ENCODE measurements at regions not wholly inside any gene's neighbourhood (a gene's known extent, or its start where the extent isn't known, plus 50 kb on each side); places are given as distances from the start of the nearest gene placed in this dataset.
A peak's percentile ranks its signal among the peaks of the same experiment; 100 is the strongest.
"Not testable (repeated sequence)": the region's sequence is repeated elsewhere in the genome, so short reads cannot be mapped to it uniquely, and the experiment has no call there.

DNA sequence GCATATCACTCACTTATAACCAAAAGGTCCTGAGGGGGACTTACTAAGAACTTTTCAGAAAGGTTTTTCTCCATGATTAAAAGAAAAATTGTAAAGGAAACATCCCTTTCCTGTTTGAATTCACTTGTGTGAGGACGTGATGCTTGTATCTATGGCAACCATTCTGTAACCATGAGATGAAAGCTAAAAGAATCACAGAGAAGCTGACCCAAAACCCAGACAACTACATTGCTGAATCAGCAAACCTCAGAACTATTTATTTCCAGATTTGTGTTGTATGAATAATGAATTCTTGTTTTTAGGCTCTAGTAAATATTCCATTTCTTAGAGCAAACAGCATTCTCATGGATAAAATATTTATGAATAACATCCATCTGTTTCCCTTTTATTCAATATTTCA lies 91.2 kb downstream of the RCHY1 start:
- H3K36me3 Mint-ChIP-seq: no peaks in the 10 kb centered on the region
- ATAC-seq (no peak), DNase-seq (ENCODE audit: low spot score in 2 of 2) (no peak)
- no peaks in the 10 kb centered on the region for H3K4me1 Mint-ChIP-seq
- H3K4me3 Mint-ChIP-seq: no peak overlapping the region
- peaks cover 3% of the 10 kb centered on the region for H3K9me3 Mint-ChIP-seq
- no peak overlapping the region for H3K27ac Mint-ChIP-seq

GRCh38 chr4:75412746-75413145 lies 101.5 kb downstream of the RCHY1 start:
- Mint-ChIP-seq H3K4me3 (no peak overlapping the region), H3K27ac (no peak overlapping the region), H3K4me1 (no peaks in the 10 kb centered on the region), H3K9me3 (peaks cover 6% of the 10 kb centered on the region), H3K36me3 (no peaks in the 10 kb centered on the region)
- DNase-seq (ENCODE audit: low spot score in 2 of 2) (no peak), ATAC-seq (no peak)

GRCh38 chr4:75398501-75398900 lies 115.7 kb downstream of the RCHY1 start:
- Mint-ChIP-seq H3K4me3 (no peak overlapping the region), H3K27ac (no peak overlapping the region), H3K4me1 (no peaks in the 10 kb centered on the region), H3K36me3 (no peaks in the 10 kb centered on the region), H3K9me3 (peaks cover 4% of the 10 kb centered on the region)
- ATAC-seq (no peak), DNase-seq (ENCODE audit: low spot score in 2 of 2) (no peak)

DNA sequence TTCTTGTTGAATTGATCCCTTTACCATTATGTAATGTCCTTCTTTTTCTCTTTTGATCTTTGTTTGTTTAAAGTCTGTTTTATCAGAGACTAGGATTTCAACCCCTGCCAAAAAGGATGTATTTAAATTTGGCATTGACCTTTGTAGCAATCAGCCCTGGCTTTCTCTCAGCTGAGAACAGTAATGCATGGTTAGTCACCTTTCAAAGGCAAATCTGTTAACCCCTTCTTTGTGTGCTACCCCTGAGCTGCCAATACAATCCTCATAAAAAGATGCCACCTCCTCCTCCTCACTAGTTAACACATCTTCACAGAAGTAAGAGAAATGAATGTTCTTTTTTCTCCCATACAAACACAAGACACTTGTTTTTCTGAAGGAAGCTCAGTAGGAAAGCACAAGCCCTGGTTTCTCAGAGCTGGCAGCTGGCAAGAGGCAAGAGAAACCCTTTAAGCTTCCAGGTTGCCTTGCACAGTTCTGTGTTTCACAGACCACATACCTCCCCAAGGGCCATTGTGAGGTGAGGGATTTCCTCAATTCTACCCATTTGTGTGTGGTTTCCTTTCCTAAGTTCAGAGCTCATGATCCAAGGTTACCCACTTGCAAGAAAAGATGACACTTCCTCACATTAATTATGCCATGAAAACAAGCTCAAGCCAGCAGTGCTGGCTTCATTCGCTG lies 122.6 kb downstream of the RCHY1 start:
- H3K27ac Mint-ChIP-seq: no peak overlapping the region
- no peak overlapping the region for H3K4me3 Mint-ChIP-seq
- no peak for DNase-seq (ENCODE audit: low spot score in 2 of 2)
- H3K36me3 Mint-ChIP-seq: no peaks in the 10 kb centered on the region
- H3K9me3 Mint-ChIP-seq: peaks cover 3% of the 10 kb centered on the region
- no peak for ATAC-seq
- no peaks in the 10 kb centered on the region for H3K4me1 Mint-ChIP-seq

DNA sequence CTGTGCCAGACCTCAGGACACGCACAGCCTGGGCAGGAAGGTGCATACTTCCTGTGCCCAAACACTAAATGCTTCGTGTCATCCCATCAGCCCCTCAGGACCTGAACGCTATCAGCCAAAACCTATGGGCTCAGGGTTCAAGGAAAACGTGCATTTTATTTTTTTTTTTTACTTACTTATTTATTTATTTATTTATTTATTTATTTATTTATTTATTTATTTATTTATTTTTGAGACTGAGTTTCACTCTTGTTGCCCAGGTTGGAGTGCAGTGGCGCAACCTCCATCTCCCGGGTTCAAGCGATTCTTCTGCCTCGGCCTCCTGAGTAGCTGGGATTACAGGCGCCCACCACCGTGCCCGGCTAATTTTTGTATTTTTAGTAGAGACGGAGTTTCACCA lies 127.8 kb downstream of the RCHY1 start:
- DNase-seq (ENCODE audit: low spot score in 2 of 2); ATAC-seq; H3K9me3 Mint-ChIP-seq; H3K4me3 Mint-ChIP-seq; H3K4me1 Mint-ChIP-seq; H3K27ac Mint-ChIP-seq; H3K36me3 Mint-ChIP-seq: not testable (repeated sequence)

GRCh38 chr4:75385106-75385505 lies 129.1 kb downstream of the RCHY1 start:
- no peaks in the 10 kb centered on the region for H3K36me3 Mint-ChIP-seq
- H3K4me1 Mint-ChIP-seq: no peaks in the 10 kb centered on the region
- H3K4me3 Mint-ChIP-seq: no peak overlapping the region
- no peak for DNase-seq (ENCODE audit: low spot score in 2 of 2)
- peaks cover 2% of the 10 kb centered on the region for H3K9me3 Mint-ChIP-seq
- H3K27ac Mint-ChIP-seq: no peak overlapping the region
- ATAC-seq: peak; percentile 32

- H3K4me3 Mint-ChIP-seq: no peak overlapping the region
- H3K27ac Mint-ChIP-seq: no peak overlapping the region
- DNase-seq (ENCODE audit: low spot score in 2 of 2) (no peak), ATAC-seq (no peak)
- no peaks in the 10 kb centered on the region for H3K4me1 Mint-ChIP-seq
- no peaks in the 10 kb centered on the region for H3K36me3 Mint-ChIP-seq
- H3K9me3 Mint-ChIP-seq: peaks cover 8% of the 10 kb centered on the region
These were observed 137.7 kb downstream of the RCHY1 start for GRCh38 chr4:75376543-75376942.

- H3K4me1 Mint-ChIP-seq: no peaks in the 10 kb centered on the region
- ATAC-seq: no peak
- no peak overlapping the region for H3K27ac Mint-ChIP-seq
- DNase-seq (ENCODE audit: low spot score in 2 of 2): no peak
- peaks cover 2% of the 10 kb centered on the region for H3K9me3 Mint-ChIP-seq
- H3K4me3 Mint-ChIP-seq: no peak overlapping the region
- no peaks in the 10 kb centered on the region for H3K36me3 Mint-ChIP-seq
These were observed 142.3 kb downstream of the RCHY1 start for GRCh38 chr4:75371915-75372314.

GRCh38 chr4:75370576-75370975 lies 143.6 kb downstream of the RCHY1 start:
- DNase-seq (ENCODE audit: low spot score in 2 of 2) (no peak), ATAC-seq (no peak)
- no peak overlapping the region for H3K27ac Mint-ChIP-seq
- no peaks in the 10 kb centered on the region for H3K36me3 Mint-ChIP-seq
- H3K4me3 Mint-ChIP-seq: no peak overlapping the region
- H3K4me1 Mint-ChIP-seq: no peaks in the 10 kb centered on the region
- peaks cover 2% of the 10 kb centered on the region for H3K9me3 Mint-ChIP-seq

GRCh38 chr4:75345423-75345822 lies 168.8 kb downstream of the RCHY1 start:
- peaks cover 2% of the 10 kb centered on the region for H3K9me3 Mint-ChIP-seq
- no peaks in the 10 kb centered on the region for H3K4me1 Mint-ChIP-seq
- H3K27ac Mint-ChIP-seq: no peak overlapping the region
- ATAC-seq: no peak
- DNase-seq (ENCODE audit: low spot score in 2 of 2): no peak
- H3K36me3 Mint-ChIP-seq: no peaks in the 10 kb centered on the region
- H3K4me3 Mint-ChIP-seq: no peak overlapping the region

DNA sequence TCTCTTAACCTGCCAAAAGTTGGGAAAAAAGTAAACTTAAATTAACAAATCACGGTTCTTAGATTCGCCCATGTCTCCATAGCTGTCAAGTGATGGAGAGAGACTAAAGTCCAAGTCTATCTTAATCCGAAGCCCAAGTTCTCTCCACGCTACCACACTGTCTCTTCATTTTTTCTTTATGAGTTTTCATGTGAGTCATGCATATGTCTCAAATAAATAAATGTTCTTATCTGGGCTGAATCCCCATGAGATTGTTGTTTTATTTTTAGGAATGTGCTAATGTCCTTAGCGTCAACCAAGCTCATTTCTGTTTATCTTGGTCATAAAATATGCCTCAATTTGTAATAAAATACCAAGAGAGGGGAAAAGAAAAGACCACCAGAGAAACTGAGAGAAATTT lies 169.3 kb downstream of the RCHY1 start:
- no peaks in the 10 kb centered on the region for H3K4me1 Mint-ChIP-seq
- H3K4me3 Mint-ChIP-seq: no peak overlapping the region
- H3K9me3 Mint-ChIP-seq: peaks cover 2% of the 10 kb centered on the region
- ATAC-seq (no peak), DNase-seq (ENCODE audit: low spot score in 2 of 2) (no peak)
- H3K36me3 Mint-ChIP-seq: no peaks in the 10 kb centered on the region
- no peak overlapping the region for H3K27ac Mint-ChIP-seq

- Mint-ChIP-seq H3K27ac (no peak overlapping the region), H3K4me3 (no peak overlapping the region), H3K9me3 (peaks cover 4% of the 10 kb centered on the region), H3K4me1 (no peaks in the 10 kb centered on the region), H3K36me3 (no peaks in the 10 kb centered on the region)
- no peak for DNase-seq (ENCODE audit: low spot score in 2 of 2)
- no peak for ATAC-seq
These were observed 170.9 kb downstream of the RCHY1 start for GRCh38 chr4:75343333-75343732.

- DNase-seq (ENCODE audit: low spot score in 2 of 2) (no peak), ATAC-seq (no peak)
- Mint-ChIP-seq H3K4me1 (no peaks in the 10 kb centered on the region), H3K27ac (no peak overlapping the region), H3K4me3 (no peak overlapping the region), H3K9me3 (peaks cover 4% of the 10 kb centered on the region), H3K36me3 (no peaks in the 10 kb centered on the region)
These were observed 173.6 kb downstream of the RCHY1 start for GRCh38 chr4:75340561-75340960.

DNA sequence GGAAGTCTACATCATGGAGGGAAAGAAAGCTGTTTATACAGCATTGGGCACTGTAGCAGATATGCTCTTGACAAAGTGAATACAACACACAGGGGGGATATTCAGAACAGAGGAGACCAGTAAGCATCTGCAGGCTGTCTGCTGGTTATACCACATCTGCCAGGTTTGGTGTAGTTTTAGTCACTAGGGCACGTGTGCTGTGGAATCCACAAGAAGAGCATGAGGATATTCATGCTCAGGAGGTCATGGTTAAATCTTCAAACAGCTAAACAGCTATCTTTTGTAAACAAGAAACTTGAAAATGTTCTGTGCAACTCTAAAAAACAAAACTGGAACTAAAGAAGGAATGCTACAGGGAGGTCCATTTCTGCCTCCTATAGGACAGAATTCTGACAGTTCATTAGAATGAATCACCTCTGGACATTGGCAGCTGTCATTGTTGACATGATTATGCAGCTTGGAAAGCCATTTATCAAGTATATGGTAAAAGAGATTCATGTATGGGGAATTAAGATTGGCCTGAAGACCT lies 175.8 kb downstream of the RCHY1 start:
- peaks cover 12% of the 10 kb centered on the region for H3K9me3 Mint-ChIP-seq
- H3K36me3 Mint-ChIP-seq: no peaks in the 10 kb centered on the region
- DNase-seq (ENCODE audit: low spot score in 2 of 2) (no peak), ATAC-seq (no peak)
- no peak overlapping the region for H3K27ac Mint-ChIP-seq
- no peaks in the 10 kb centered on the region for H3K4me1 Mint-ChIP-seq
- H3K4me3 Mint-ChIP-seq: no peak overlapping the region

- ATAC-seq (no peak), DNase-seq (ENCODE audit: low spot score in 2 of 2) (no peak)
- Mint-ChIP-seq H3K27ac (no peak overlapping the region), H3K4me1 (no peaks in the 10 kb centered on the region), H3K4me3 (no peak overlapping the region), H3K9me3 (peaks cover 4% of the 10 kb centered on the region), H3K36me3 (no peaks in the 10 kb centered on the region)
These were observed 186.2 kb downstream of the RCHY1 start for GRCh38 chr4:75327804-75328512.

DNA sequence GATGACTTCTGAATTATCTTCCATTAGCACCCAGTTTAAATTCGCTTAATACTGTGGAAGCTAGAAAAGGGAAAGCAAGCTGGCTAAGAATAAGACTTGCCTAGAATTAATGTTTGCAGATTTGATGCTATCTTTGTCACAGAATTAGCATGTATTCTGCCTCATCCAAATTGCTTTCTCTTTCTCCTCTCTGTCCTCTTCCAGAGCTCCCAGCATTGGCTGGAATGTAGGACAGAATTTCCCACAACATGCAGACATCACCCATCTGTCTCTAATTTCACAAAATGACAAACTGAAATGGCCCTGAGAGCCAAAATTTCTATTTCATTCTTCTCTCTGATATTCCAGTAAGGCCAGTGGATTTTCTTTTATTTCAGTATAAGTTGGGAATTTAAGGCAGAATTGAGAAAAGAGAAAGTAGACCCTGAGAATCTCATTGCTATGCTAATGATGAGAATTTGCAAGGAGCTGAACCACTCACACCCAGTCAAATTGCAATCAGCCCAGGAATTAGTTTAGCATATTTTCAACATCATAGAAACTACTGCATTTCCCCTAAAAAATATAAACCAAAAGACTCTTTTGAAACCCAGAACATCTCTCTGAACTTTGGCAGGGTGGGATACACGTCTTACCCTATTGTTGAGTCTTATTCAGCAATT lies 188.8 kb downstream of the RCHY1 start:
- H3K4me3 Mint-ChIP-seq: no peak overlapping the region
- no peaks in the 10 kb centered on the region for H3K4me1 Mint-ChIP-seq
- no peak for DNase-seq (ENCODE audit: low spot score in 2 of 2)
- H3K9me3 Mint-ChIP-seq: no peaks in the 10 kb centered on the region
- no peak for ATAC-seq
- no peaks in the 10 kb centered on the region for H3K36me3 Mint-ChIP-seq
- no peak overlapping the region for H3K27ac Mint-ChIP-seq
